Ovary (tissue), 7 donors: ENCODE measurements at regions not wholly inside any gene's neighbourhood (a gene's known extent, or its start where the extent isn't known, plus 50 kb on each side); places are given as distances from the start of the nearest gene placed in this dataset.

Experiments used
- DNase-seq, 5 donors: peaks; one replicate each; pipeline ENCODE4 v3.0.0-alpha.2; 2019 to 2020
- H3K27ac ChIP-seq, 2 donors: fragments of 200-600 bp; one replicate each; pipeline versions ENCODE4 v1.5.1 to v1.8.0; 2019 to 2022
- H3K27me3 ChIP-seq: fragments of 200-600 bp; one replicate; pipeline ENCODE4 v1.8.0; 2022
- H3K36me3 ChIP-seq: fragments of 200-600 bp; sonication (generic); one replicate; pipeline ENCODE4 v1.5.1; 2019
- H3K4me1 ChIP-seq: one replicate; pipeline ENCODE4 v1.8.1; 2013; ENCODE audit warnings: mild to moderate bottlenecking, moderate library complexity; ENCODE audit not compliant: insufficient read depth
- H3K4me3 ChIP-seq: fragments of 200-600 bp; sonication (generic); one replicate; pipeline ENCODE4 v1.5.1; 2017
- H3K9me3 ChIP-seq, 2 donors: fragments of 200-600 bp in 1 of 2; sonication (generic) in 1 of 2; one replicate each; pipeline versions ENCODE4 v1.5.1 to v1.8.1; 2013 to 2019; ENCODE audit warnings: mild to moderate bottlenecking in 1 of 2, moderate library complexity in 1 of 2
- CTCF ChIP-seq, 3 donors: fragments of 450-650 bp in 2 of 3; fragments of 200-600 bp in 1 of 3; IDR thresholded peaks; one replicate each; pipeline versions ENCODE4 v1.5.1 to v1.8.0; 2016 to 2022; ENCODE audit warnings: antibody characterized with exemption in 3 of 3, mild to moderate bottlenecking in 1 of 3
- EP300 ChIP-seq: sonication (generic); formaldehyde crosslinking; IDR thresholded peaks from one replicate; pipeline ENCODE4 v1.6.1; 2017; ENCODE audit warnings: antibody characterized with exemption
- POLR2A ChIP-seq: fragments of 450-650 bp; IDR thresholded peaks from one replicate; pipeline ENCODE4 v1.6.1; 2017; ENCODE audit warnings: antibody characterized with exemption, mild to moderate bottlenecking, moderate library complexity
- WGBS, 3 donors: extraction: QIAGEN DNeasy Blood & Tissue Kit in 1 of 3; methylation state at CpG; one replicate each; pipeline versions ENCODE4 v1.1.5 to v1.1.7; 2013 to 2017; 5-methylcytosine and 5-hydroxymethylcytosine counted together
- intact Hi-C, 4 donors: fragments of 100-400 bp; cut with DNase I; formaldehyde crosslinking; loops; one replicate each; pipeline versions ENCODE4 v1.11.0 to v1.15.1; 2022 to 2023
- donor health status: DM: no; HTN: no; CAD: no; lungs with moderate emphysema.
- donor health status: DM: no; HTN: no; CAD: no.
- donor health status: Bipolar disorder and iron deficiency.
- donor health status: DM: no; HTN: no; CAD: no.
- donor health status: DM: yes; HTN: yes; CAD: no.

GRCh38 chr4:108391701-108392455 lies 223.1 kb upstream of the LEF1 start:
- 77 to 86% (median 79%) methylated on average over 3 of the region's 3 CpGs for WGBS, 3 donors
- intact Hi-C loops = no loop called here
- Histone ChIP-seq H3K4me3 (no peak overlapping the region), H3K27me3 (no peaks in the 10 kb centered on the region), H3K27ac (no peak overlapping the region), H3K9me3 (no peaks in the 10 kb centered on the region), H3K4me1 (no peaks in the 10 kb centered on the region), H3K36me3 (no peaks in the 10 kb centered on the region)
- DNase-seq = no peak
- no peak for TF ChIP-seq POLR2A
- no peak for TF ChIP-seq CTCF (IDR thresholded peaks at IDR 0.05)
- TF ChIP-seq EP300 = no peak

- WGBS, 3 donors = 92 to 100% (median 96%) methylated on average over 2 of the region's 2 CpGs
- Histone ChIP-seq H3K4me1 (no peaks in the 10 kb centered on the region), H3K9me3 (no peaks in the 10 kb centered on the region), H3K4me3 (no peak overlapping the region), H3K27ac (no peak overlapping the region), H3K27me3 (no peaks in the 10 kb centered on the region), H3K36me3 (no peaks in the 10 kb centered on the region)
- DNase-seq = no peak
- intact Hi-C loops = no loop called here
- no peak for TF ChIP-seq EP300
- TF ChIP-seq CTCF (IDR thresholded peaks at IDR 0.05) = no peak
- TF ChIP-seq POLR2A = no peak
Measured at GRCh38 chr4:108385076-108385475, 216.3 kb upstream of the LEF1 start.

- Histone ChIP-seq H3K9me3 (no peaks in the 10 kb centered on the region), H3K36me3 (no peaks in the 10 kb centered on the region), H3K27me3 (no peaks in the 10 kb centered on the region), H3K4me3 (no peak overlapping the region), H3K4me1 (no peaks in the 10 kb centered on the region), H3K27ac (no peak overlapping the region)
- TF ChIP-seq EP300 = no peak
- no peak for TF ChIP-seq CTCF (IDR thresholded peaks at IDR 0.05)
- no peak for TF ChIP-seq POLR2A
- intact Hi-C loops = no loop called here
- WGBS, 3 donors = 89 to 94% (median 94%) methylated on average over 1 of the region's 1 CpG
- DNase-seq = no peak
Measured at GRCh38 chr4:108384544-108384943, 215.8 kb upstream of the LEF1 start.

- H3K27me3 ChIP-seq = no peaks in the 10 kb centered on the region
- no peaks in the 10 kb centered on the region for H3K9me3 ChIP-seq
- WGBS, 3 donors = 85 to 90% (median 89%) methylated on average over 4 of the region's 4 CpGs
- no peaks in the 10 kb centered on the region for H3K4me1 ChIP-seq
- no peaks in the 10 kb centered on the region for H3K36me3 ChIP-seq
- intact Hi-C loops = no loop called here
- DNase-seq = no peak
- H3K27ac ChIP-seq = no peak overlapping the region
- H3K4me3 ChIP-seq = no peak overlapping the region
- TF ChIP-seq CTCF (IDR thresholded peaks at IDR 0.05) (no peak), POLR2A (no peak), EP300 (no peak)
Measured at GRCh38 chr4:108383157-108383556, 214.4 kb upstream of the LEF1 start.
